D721Med (cell line): ENCODE measurements at regions not wholly inside any gene's neighbourhood (a gene's known extent, or its start where the extent isn't known, plus 50 kb on each side); places are given as distances from the start of the nearest gene placed in this dataset.

Source experiments
- DNase-seq: peaks from one replicate; pipeline ENCODE4 v3.0.0; 2011; ENCODE audit warnings: low spot score; ENCODE audit not compliant: insufficient read length
- FAIRE-seq: peaks from 2 replicates; lab custom pipeline; 2011; peaks lifted over from hg19 to GRCh38; lab: Jason Lieb, UNC
- CTCF ChIP-seq: IDR thresholded peaks from 2 replicates; pipeline ENCODE4 v1.5.1; 2012; ENCODE audit warnings: mild to moderate bottlenecking, control low read depth; ENCODE audit not compliant: insufficient read depth; ENCODE audit errors: missing control alignments

DNA sequence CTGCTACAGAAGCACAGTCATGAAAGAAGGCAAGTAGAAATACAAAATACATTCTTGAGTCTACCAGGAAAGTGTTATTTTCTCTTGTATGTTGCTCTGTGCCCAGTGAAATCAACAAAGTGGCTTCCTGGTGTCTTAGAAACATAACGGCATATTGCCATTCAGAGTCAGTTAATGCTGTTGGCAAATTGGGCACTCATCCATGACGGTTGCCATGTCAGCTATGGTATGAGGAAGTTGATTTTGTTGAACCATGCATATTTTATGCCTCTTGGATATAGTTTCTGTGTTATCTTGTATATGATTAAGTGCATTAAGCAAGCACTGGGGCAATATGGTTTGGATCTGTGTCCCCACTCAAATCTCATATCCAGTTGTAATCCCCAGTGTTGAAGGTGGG is 153.1 kb upstream of the CXADR start:
- TF ChIP-seq CTCF = no peak
- DNase-seq (no peak), FAIRE-seq (no peak)

- no peak for TF ChIP-seq CTCF
- FAIRE-seq (no peak), DNase-seq (no peak)
Observed at GRCh38 chr21:17368748-17369363, 144.0 kb upstream of the CXADR start.

DNA sequence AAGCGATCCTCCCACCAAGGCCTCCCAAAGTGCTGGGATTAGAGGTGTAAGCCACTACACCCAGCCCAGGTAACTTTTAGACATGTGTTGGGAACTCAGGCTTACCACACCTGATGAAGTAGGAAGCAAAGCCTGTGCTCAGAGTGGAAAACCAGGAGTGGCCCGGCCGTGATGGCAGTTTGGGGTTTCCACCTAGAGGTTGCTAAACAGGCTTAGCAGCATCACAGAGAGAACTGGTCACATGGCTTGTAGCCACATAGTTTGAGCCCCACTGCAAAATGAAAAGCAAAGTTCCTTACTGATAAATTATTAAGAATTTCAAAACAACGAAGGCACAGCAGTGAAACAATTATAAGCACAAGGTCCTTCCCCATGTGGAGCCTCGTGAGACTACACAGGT is 142.6 kb upstream of the CXADR start:
- FAIRE-seq (no peak), DNase-seq (no peak)
- no peak for TF ChIP-seq CTCF

DNA sequence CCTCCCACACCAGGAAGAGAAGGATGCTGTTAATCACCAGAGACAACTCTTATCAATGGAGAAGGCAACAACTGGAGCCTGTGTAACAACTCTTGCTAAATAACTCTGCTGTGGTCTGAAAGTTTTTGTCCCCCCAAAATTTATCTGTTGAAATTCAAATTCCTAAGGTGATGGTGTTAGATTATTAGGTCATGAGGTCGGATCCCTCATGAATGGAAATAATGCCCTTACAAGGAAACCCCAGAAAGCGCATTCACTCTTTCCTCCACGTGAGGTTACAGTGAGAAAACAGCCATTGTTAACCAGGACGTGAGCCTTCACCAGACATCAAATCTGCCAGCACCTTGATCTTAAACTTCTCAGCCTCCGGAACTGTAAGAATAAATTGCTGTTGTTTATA is 141.9 kb upstream of the CXADR start:
- FAIRE-seq (no peak), DNase-seq (no peak)
- TF ChIP-seq CTCF = no peak

- TF ChIP-seq CTCF = no peak
- no peak for FAIRE-seq
- no peak for DNase-seq
Observed at GRCh38 chr21:17371450-17371849, 141.4 kb upstream of the CXADR start.

- DNase-seq (no peak), FAIRE-seq (no peak)
- TF ChIP-seq CTCF = no peak
Observed at GRCh38 chr21:17372200-17372599, 140.6 kb upstream of the CXADR start.

DNA sequence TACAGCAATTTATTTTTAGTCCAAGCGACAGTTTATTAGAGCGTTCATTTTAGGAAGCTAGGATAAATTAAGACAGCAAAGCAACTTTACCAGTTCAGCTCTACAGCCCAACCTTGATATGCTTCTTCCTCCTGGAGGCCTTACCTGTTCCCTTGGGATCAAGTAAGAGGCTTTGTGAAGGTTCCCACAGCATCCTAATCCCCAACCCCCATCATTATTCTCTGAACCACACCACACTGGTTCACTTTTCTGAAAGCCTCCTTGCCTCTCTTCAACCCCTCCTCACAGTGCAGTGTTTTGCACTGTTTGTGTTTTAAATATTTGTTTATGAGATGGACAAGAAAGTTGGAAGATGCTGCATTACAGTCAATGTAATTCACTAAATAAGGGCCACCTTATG is 126.3 kb upstream of the CXADR start:
- DNase-seq (no peak), FAIRE-seq (no peak)
- TF ChIP-seq CTCF = no peak
